ENCODE measurements at regions not wholly inside any gene's neighbourhood (a gene's known extent, or its start where the extent isn't known, plus 50 kb on each side); places are given as distances from the start of the nearest gene placed in this dataset.

DNA sequence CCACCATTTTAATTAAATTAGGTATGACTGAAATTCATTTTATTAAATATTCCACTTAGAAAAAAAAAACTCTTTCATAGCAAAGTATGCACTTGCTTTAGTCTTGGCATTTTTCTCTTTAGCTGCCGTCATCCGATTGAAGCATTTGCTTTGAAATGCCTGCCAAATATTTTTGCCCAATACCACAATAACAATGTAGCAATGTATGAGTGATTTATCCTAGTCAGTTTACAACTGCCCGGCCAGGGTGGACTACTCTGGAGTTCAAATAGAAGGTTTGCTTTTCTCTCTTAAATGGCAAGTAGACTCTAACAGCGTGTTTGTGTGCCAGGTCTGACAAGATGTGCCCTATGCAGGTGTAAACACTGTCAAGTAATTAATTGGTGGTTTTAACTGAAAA lies 675.3 kb upstream of the SGCG start:
- TF ChIP-seq CREB1 (IDR thresholded peaks at IDR 0.05) (no peak), CREB1 (CRISPR knock-in tag; IDR thresholded peaks at IDR 0.05) (no peak), MAFK (IDR thresholded peaks at IDR 0.05; ENCODE audit: low read length) (no peak), ZNF79 (CRISPR knock-in tag; IDR thresholded peaks at IDR 0.05; ENCODE audit: low read depth) (no peak), CBX5 (IDR thresholded peaks at IDR 0.05; ENCODE audit: borderline replicate concordance, low read depth) (no peak), RBBP5 (IDR thresholded peaks at IDR 0.05; ENCODE audit: borderline replicate concordance, insufficient read depth, low read length, poor library complexity, severe bottlenecking) (no peak), CREBBP (IDR thresholded peaks at IDR 0.05; ENCODE audit: low read depth, low read length) (no peak), JUND (IDR thresholded peaks at IDR 0.05; ENCODE audit: borderline replicate concordance, low read depth, low read length) (no peak), JUND (tag; IDR thresholded peaks at IDR 0.05; ENCODE audit: borderline replicate concordance, low read depth, low read length) (no peak), PTRF (tag; IDR thresholded peaks at IDR 0.05) (no peak), RBM17 (IDR thresholded peaks at IDR 0.05; ENCODE audit: borderline replicate concordance, low read depth, low read length) (no peak)
- TF ChIP-seq, protein P1, sequence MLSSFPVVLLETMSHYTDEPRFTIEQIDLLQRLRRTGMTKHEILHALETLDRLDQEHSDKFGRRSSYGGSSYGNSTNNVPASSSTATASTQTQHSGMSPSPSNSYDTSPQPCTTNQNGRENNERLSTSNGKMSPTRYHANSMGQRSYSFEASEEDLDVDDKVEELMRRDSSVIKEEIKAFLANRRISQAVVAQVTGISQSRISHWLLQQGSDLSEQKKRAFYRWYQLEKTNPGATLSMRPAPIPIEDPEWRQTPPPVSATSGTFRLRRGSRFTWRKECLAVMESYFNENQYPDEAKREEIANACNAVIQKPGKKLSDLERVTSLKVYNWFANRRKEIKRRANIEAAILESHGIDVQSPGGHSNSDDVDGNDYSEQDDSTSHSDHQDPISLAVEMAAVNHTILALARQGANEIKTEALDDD (IDR thresholded peaks at IDR 0.05) = no peak
- TF ChIP-seq, protein P2, sequence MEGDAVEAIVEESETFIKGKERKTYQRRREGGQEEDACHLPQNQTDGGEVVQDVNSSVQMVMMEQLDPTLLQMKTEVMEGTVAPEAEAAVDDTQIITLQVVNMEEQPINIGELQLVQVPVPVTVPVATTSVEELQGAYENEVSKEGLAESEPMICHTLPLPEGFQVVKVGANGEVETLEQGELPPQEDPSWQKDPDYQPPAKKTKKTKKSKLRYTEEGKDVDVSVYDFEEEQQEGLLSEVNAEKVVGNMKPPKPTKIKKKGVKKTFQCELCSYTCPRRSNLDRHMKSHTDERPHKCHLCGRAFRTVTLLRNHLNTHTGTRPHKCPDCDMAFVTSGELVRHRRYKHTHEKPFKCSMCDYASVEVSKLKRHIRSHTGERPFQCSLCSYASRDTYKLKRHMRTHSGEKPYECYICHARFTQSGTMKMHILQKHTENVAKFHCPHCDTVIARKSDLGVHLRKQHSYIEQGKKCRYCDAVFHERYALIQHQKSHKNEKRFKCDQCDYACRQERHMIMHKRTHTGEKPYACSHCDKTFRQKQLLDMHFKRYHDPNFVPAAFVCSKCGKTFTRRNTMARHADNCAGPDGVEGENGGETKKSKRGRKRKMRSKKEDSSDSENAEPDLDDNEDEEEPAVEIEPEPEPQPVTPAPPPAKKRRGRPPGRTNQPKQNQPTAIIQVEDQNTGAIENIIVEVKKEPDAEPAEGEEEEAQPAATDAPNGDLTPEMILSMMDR (IDR thresholded peaks at IDR 0.05 in 2 of 3, conservative IDR thresholded peaks at IDR 0.05 in 1 of 3; ENCODE audit: insufficient read depth in 2 of 3, low read depth in 1 of 3, low read length in 3 of 3) = no peak
- TF ChIP-seq, protein P3, sequence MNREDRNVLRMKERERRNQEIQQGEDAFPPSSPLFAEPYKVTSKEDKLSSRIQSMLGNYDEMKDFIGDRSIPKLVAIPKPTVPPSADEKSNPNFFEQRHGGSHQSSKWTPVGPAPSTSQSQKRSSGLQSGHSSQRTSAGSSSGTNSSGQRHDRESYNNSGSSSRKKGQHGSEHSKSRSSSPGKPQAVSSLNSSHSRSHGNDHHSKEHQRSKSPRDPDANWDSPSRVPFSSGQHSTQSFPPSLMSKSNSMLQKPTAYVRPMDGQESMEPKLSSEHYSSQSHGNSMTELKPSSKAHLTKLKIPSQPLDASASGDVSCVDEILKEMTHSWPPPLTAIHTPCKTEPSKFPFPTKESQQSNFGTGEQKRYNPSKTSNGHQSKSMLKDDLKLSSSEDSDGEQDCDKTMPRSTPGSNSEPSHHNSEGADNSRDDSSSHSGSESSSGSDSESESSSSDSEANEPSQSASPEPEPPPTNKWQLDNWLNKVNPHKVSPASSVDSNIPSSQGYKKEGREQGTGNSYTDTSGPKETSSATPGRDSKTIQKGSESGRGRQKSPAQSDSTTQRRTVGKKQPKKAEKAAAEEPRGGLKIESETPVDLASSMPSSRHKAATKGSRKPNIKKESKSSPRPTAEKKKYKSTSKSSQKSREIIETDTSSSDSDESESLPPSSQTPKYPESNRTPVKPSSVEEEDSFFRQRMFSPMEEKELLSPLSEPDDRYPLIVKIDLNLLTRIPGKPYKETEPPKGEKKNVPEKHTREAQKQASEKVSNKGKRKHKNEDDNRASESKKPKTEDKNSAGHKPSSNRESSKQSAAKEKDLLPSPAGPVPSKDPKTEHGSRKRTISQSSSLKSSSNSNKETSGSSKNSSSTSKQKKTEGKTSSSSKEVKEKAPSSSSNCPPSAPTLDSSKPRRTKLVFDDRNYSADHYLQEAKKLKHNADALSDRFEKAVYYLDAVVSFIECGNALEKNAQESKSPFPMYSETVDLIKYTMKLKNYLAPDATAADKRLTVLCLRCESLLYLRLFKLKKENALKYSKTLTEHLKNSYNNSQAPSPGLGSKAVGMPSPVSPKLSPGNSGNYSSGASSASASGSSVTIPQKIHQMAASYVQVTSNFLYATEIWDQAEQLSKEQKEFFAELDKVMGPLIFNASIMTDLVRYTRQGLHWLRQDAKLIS (CRISPR knock-in tag; IDR thresholded peaks at IDR 0.05) = no peak
